Smooth muscle cell (in vitro differentiated cells): ENCODE measurements at regions not wholly inside any gene's neighbourhood (a gene's known extent, or its start where the extent isn't known, plus 50 kb on each side); places are given as distances from the start of the nearest gene placed in this dataset.
"Not testable (repeated sequence)": the region's sequence is repeated elsewhere in the genome, so short reads cannot be mapped to it uniquely, and the experiment has no call there.

Experiments used
- DNase-seq: peaks from one replicate; lab custom pipeline; 2025; ENCODE audit not compliant: unreplicated experiment; lab: John Stamatoyannopoulos, UW
- H2AFZ ChIP-seq: fragments of 200-600 bp; sonication (generic); 2 replicates; pipeline ENCODE4 v1.6.0; 2016; ENCODE audit warnings: antibody characterized with exemption, low read depth, mild to moderate bottlenecking
- H3F3A ChIP-seq: fragments of 200-600 bp; sonication (generic); 2 replicates; pipeline ENCODE4 v1.6.0; 2017; ENCODE audit warnings: antibody characterized with exemption, low read depth
- H3K27ac ChIP-seq: fragments of 200-600 bp; sonication (generic); 2 replicates; pipeline ENCODE4 v1.5.1; 2016; ENCODE audit warnings: low read depth, mild to moderate bottlenecking
- H3K27me3 ChIP-seq: fragments of 200-600 bp; sonication (generic); 2 replicates; pipeline ENCODE4 v1.6.1; 2016; ENCODE audit warnings: low read depth, mild to moderate bottlenecking
- H3K36me3 ChIP-seq: fragments of 200-600 bp; sonication (generic); 2 replicates; pipeline ENCODE4 v1.5.1; 2016; ENCODE audit warnings: low read depth
- H3K4me1 ChIP-seq: fragments of 200-600 bp; sonication (generic); 2 replicates; pipeline ENCODE4 v1.5.1; 2016; ENCODE audit warnings: low read depth
- H3K4me2 ChIP-seq: fragments of 200-600 bp; sonication (generic); 2 replicates; pipeline ENCODE4 v1.6.0; 2016; ENCODE audit warnings: mild to moderate bottlenecking
- H3K4me3 ChIP-seq: fragments of 200-600 bp; sonication (generic); 2 replicates; pipeline ENCODE4 v1.5.1; 2016; ENCODE audit warnings: mild to moderate bottlenecking
- H3K79me2 ChIP-seq: fragments of 200-600 bp; sonication (generic); 2 replicates; pipeline ENCODE4 v1.6.0; 2016; ENCODE audit warnings: low read depth, mild to moderate bottlenecking
- H3K9ac ChIP-seq: fragments of 200-600 bp; sonication (generic); 2 replicates; pipeline ENCODE4 v1.6.0; 2016; ENCODE audit warnings: low read depth
- H3K9me3 ChIP-seq: fragments of 200-600 bp; sonication (generic); replicated peaks from 2 replicates; pipeline ENCODE4 v1.5.1; 2016; ENCODE audit warnings: low read depth
- H4K20me1 ChIP-seq: fragments of 200-600 bp; sonication (generic); 2 replicates; pipeline ENCODE4 v1.6.0; 2016; ENCODE audit warnings: low read depth
- WGBS: methylation state at CpG from one replicate; pipeline ENCODE4 v1.1.7; 2016; ENCODE audit warnings: low lambda C conversion rate; 5-methylcytosine and 5-hydroxymethylcytosine counted together
- TF ChIP-seq, protein P1 (sequence below): fragments of 200-600 bp; sonication (generic); IDR thresholded peaks from 2 replicates; pipeline ENCODE4 v1.5.1; 2017; ENCODE audit warnings: borderline replicate concordance, mild to moderate bottlenecking, antibody characterized with exemption; ENCODE audit not compliant: insufficient read depth, poor library complexity, severe bottlenecking

DNA sequence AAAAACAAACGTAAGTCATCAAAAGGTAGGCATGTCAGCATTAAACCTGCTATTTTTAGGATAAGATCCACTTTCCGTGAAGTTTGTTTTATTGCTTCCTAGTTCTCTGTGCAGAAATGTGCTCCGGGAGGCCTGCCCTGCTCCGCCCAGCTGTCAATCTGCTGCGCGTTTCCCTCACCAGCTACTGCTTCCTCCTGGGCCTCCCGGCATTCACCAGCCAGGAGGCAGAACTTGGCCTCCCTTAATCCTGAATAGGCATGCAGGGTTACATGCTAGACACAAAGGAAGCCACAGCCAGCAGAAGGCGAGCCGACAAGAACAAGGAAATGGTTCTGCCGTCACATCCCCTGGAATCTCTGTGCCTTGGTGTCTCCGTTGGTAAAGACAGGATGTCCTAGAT is 386.2 kb downstream of the IRS2 start:
- no peaks in the 10 kb centered on the region for H3K79me2 ChIP-seq
- 83% methylated on average over 11 of the region's 11 CpGs for WGBS
- no peaks in the 10 kb centered on the region for H3K9me3 ChIP-seq

GRCh38 chr13:109398071-109398470 is 388.3 kb downstream of the IRS2 start:
- H3K4me3 ChIP-seq, H4K20me1 ChIP-seq, H3K27ac ChIP-seq, H3F3A ChIP-seq, DNase-seq, H3K9ac ChIP-seq, H3K27me3 ChIP-seq, H3K9me3 ChIP-seq, H3K4me1 ChIP-seq, H3K4me2 ChIP-seq, H3K36me3 ChIP-seq, H3K79me2 ChIP-seq, H2AFZ ChIP-seq: not testable (repeated sequence)
- 91% methylated on average over 5 of the region's 5 CpGs for WGBS

More for the DNA sequence above, 386.2 kb downstream of the IRS2 start:
- Histone ChIP-seq H3F3A (no peaks in the 10 kb centered on the region), H3K4me2 (no peak overlapping the region), H3K9ac (no peak overlapping the region), H3K27ac (no peak overlapping the region), H2AFZ (no peak overlapping the region), H3K4me3 (no peak overlapping the region), H3K36me3 (no peaks in the 10 kb centered on the region), H3K27me3 (no peaks in the 10 kb centered on the region), H4K20me1 (no peaks in the 10 kb centered on the region), H3K4me1 (no peaks in the 10 kb centered on the region)
- no peak for DNase-seq
- TF ChIP-seq, protein P1, sequence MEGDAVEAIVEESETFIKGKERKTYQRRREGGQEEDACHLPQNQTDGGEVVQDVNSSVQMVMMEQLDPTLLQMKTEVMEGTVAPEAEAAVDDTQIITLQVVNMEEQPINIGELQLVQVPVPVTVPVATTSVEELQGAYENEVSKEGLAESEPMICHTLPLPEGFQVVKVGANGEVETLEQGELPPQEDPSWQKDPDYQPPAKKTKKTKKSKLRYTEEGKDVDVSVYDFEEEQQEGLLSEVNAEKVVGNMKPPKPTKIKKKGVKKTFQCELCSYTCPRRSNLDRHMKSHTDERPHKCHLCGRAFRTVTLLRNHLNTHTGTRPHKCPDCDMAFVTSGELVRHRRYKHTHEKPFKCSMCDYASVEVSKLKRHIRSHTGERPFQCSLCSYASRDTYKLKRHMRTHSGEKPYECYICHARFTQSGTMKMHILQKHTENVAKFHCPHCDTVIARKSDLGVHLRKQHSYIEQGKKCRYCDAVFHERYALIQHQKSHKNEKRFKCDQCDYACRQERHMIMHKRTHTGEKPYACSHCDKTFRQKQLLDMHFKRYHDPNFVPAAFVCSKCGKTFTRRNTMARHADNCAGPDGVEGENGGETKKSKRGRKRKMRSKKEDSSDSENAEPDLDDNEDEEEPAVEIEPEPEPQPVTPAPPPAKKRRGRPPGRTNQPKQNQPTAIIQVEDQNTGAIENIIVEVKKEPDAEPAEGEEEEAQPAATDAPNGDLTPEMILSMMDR = no peak

- no peak for DNase-seq
- Histone ChIP-seq H3F3A (no peaks in the 10 kb centered on the region), H3K27me3 (no peaks in the 10 kb centered on the region), H2AFZ (no peak overlapping the region), H3K27ac (no peak overlapping the region), H3K4me3 (no peak overlapping the region), H4K20me1 (no peaks in the 10 kb centered on the region), H3K9me3 (no peaks in the 10 kb centered on the region), H3K36me3 (no peaks in the 10 kb centered on the region), H3K9ac (no peak overlapping the region), H3K4me1 (no peaks in the 10 kb centered on the region), H3K4me2 (no peak overlapping the region), H3K79me2 (no peaks in the 10 kb centered on the region)
- TF ChIP-seq, protein P1 = no peak
- 94% methylated on average over 3 of the region's 3 CpGs for WGBS
These were observed 389.1 kb downstream of the IRS2 start for GRCh38 chr13:109397285-109397684.

DNA sequence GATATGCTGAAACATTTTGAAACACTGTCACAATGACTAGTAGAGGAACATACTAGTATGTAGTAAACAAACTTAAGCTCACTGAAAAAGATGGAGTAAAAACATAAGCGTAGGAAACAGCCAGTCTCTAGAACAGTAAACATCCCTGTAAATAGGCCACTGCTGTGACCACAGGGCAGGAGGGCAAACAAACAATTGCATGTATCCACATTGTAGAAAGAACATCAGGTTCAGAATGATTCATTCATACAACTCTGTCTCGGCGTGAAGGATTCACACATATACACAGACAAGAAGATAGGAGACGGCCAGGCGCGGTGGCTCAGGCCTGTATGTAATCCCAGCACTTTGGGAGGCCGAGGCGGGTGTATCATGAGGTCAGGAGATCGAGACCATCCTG is 390.1 kb downstream of the IRS2 start:
- no peak overlapping the region for H3K27ac ChIP-seq
- H2AFZ ChIP-seq = no peak overlapping the region
- no peaks in the 10 kb centered on the region for H3K9me3 ChIP-seq
- H3K27me3 ChIP-seq = no peaks in the 10 kb centered on the region
- no peak for DNase-seq
- no peaks in the 10 kb centered on the region for H3K36me3 ChIP-seq
- H4K20me1 ChIP-seq = no peaks in the 10 kb centered on the region
- no peak overlapping the region for H3K4me2 ChIP-seq
- WGBS = 62% methylated on average over 9 of the region's 9 CpGs
- no peak overlapping the region for H3K4me3 ChIP-seq
- H3K9ac ChIP-seq = no peak overlapping the region
- TF ChIP-seq, protein P1 = no peak
- no peaks in the 10 kb centered on the region for H3F3A ChIP-seq
- no peaks in the 10 kb centered on the region for H3K79me2 ChIP-seq
- no peaks in the 10 kb centered on the region for H3K4me1 ChIP-seq
